ENCODE measurements at regions not wholly inside any gene's neighbourhood (a gene's known extent, or its start where the extent isn't known, plus 50 kb on each side); places are given as distances from the start of the nearest gene placed in this dataset.

GRCh38 chr7:20861468-20861867, 74.8 kb upstream of the SP8 start:
- TF ChIP-seq CTCF (conservative IDR thresholded peaks at IDR 0.05; ENCODE audit: low read length), result no peak
- no peak for TF ChIP-seq EZH2phosphoT487 (IDR thresholded peaks at IDR 0.05; ENCODE audit: borderline replicate concordance)
